HEK293 (cell line): ENCODE measurements at regions not wholly inside any gene's neighbourhood (a gene's known extent, or its start where the extent isn't known, plus 50 kb on each side); places are given as distances from the start of the nearest gene placed in this dataset.

ENCODE experiments used
- CTCF ChIA-PET: fragments of 350-600 bp; formaldehyde crosslinking; extraction: SDS; loops from one replicate; lab custom pipeline; 2021; ENCODE audit warnings: antibody characterized with exemption; lab: Yijun Ruan, JAX
- POLR2A ChIA-PET: fragments of 300-600 bp; formaldehyde crosslinking; extraction: SDS; loops from one replicate; lab custom pipeline; 2020; ENCODE audit warnings: antibody characterized with exemption, inconsistent platforms; lab: Yijun Ruan, JAX
- H3K27ac ChIP-seq: fragments of 200-500 bp; sonication (Bioruptor generic); 2 replicates; pipeline ENCODE4 v1.5.1; 2014; ENCODE audit warnings: low read depth, low read length, control low read depth, inconsistent platforms; ENCODE audit errors: extremely low read depth
- H3K36me3 ChIP-seq, 2 experiments: fragments of 200-500 bp in 1 of 2; sonication (Bioruptor generic) in 1 of 2; 1 replicate in 1 of 2; 2 replicates in 1 of 2; pipeline ENCODE4 v1.5.1; 2014 to 2017; ENCODE audit warnings: inconsistent platforms in 2 of 2, low read length in 2 of 2; ENCODE audit not compliant: control insufficient read depth in 2 of 2, insufficient read depth in 1 of 2
- H3K4me1 ChIP-seq: fragments of 200-500 bp; sonication (Bioruptor generic); 2 replicates; pipeline ENCODE4 v1.5.1; 2014; ENCODE audit warnings: mild to moderate bottlenecking, low read length, inconsistent platforms; ENCODE audit not compliant: control insufficient read depth, insufficient read depth
- H3K4me3 ChIP-seq: 2 replicates; pipeline ENCODE4 v1.5.1; 2011; ENCODE audit warnings: low read depth, mild to moderate bottlenecking, control low read depth, low read length, moderate library complexity
- H3K9me3 ChIP-seq: fragments of 200-500 bp; sonication (Bioruptor generic); 2 replicates; pipeline ENCODE4 v1.5.1; 2014; ENCODE audit warnings: low read depth, low read length, inconsistent platforms; ENCODE audit not compliant: control insufficient read depth, insufficient read depth
- EGR2 ChIP-seq: fragments of 450-650 bp; formaldehyde crosslinking; IDR thresholded peaks from 2 replicates; pipeline ENCODE4 v1.5.1; 2016; ENCODE audit warnings: low read depth, missing biosample characterization, missing genetic modification characterization
- FEZF1 ChIP-seq: fragments of 450-650 bp; formaldehyde crosslinking; IDR thresholded peaks from 2 replicates; pipeline ENCODE4 v1.5.1; 2016; ENCODE audit warnings: missing biosample characterization, missing genetic modification characterization
- GLI4 ChIP-seq: fragments of 450-650 bp; formaldehyde crosslinking; IDR thresholded peaks from 2 replicates; pipeline ENCODE4 v1.5.1; 2016; ENCODE audit warnings: missing biosample characterization, missing genetic modification characterization
- MEIS1 ChIP-seq: sonication (generic); formaldehyde crosslinking; IDR thresholded peaks from 2 replicates; pipeline ENCODE4 v1.8.1; 2022; ENCODE audit warnings: missing genetic modification reagents, mild to moderate bottlenecking, borderline replicate concordance
- MZF1 ChIP-seq: fragments of 450-650 bp; formaldehyde crosslinking; IDR thresholded peaks from 2 replicates; pipeline ENCODE4 v1.5.1; 2017; ENCODE audit warnings: missing biosample characterization, missing genetic modification characterization, borderline replicate concordance
- OSR2 ChIP-seq: fragments of 450-650 bp; formaldehyde crosslinking; IDR thresholded peaks from 2 replicates; pipeline ENCODE4 v1.5.1; 2016; ENCODE audit warnings: missing biosample characterization, missing genetic modification characterization
- REPIN1 ChIP-seq: fragments of 450-650 bp; formaldehyde crosslinking; IDR thresholded peaks from 2 replicates; pipeline ENCODE4 v1.5.1; 2017; ENCODE audit warnings: missing biosample characterization, missing genetic modification characterization, low read depth
- TRIM28 ChIP-seq: IDR thresholded peaks from 2 replicates; pipeline ENCODE4 v1.6.1; 2011; ENCODE audit warnings: low read length, control low read depth, borderline replicate concordance
- ZBTB21 ChIP-seq: fragments of 450-650 bp; formaldehyde crosslinking; IDR thresholded peaks from 2 replicates; pipeline ENCODE4 v1.5.1; 2017; ENCODE audit warnings: missing biosample characterization, missing genetic modification characterization
- ZNF10 ChIP-seq: fragments of 450-650 bp; formaldehyde crosslinking; IDR thresholded peaks from 2 replicates; pipeline ENCODE4 v1.5.1; 2017; ENCODE audit warnings: missing biosample characterization, missing genetic modification characterization
- ZNF133 ChIP-seq: fragments of 450-650 bp; formaldehyde crosslinking; IDR thresholded peaks from 2 replicates; pipeline ENCODE4 v1.5.1; 2016; ENCODE audit warnings: missing biosample characterization, missing genetic modification characterization
- ZNF140 ChIP-seq: fragments of 450-650 bp; formaldehyde crosslinking; IDR thresholded peaks from 2 replicates; pipeline ENCODE4 v1.5.1; 2016; ENCODE audit warnings: missing biosample characterization, missing genetic modification characterization
- ZNF155 ChIP-seq: fragments of 450-650 bp; formaldehyde crosslinking; IDR thresholded peaks from 2 replicates; pipeline ENCODE4 v1.5.1; 2016; ENCODE audit warnings: missing biosample characterization, missing genetic modification characterization
- ZNF169 ChIP-seq: fragments of 450-650 bp; formaldehyde crosslinking; IDR thresholded peaks from 2 replicates; pipeline ENCODE4 v1.5.1; 2016; ENCODE audit warnings: missing biosample characterization, missing genetic modification characterization
- ZNF23 ChIP-seq: fragments of 450-650 bp; formaldehyde crosslinking; IDR thresholded peaks from 2 replicates; pipeline ENCODE4 v1.5.1; 2016; ENCODE audit warnings: missing biosample characterization, missing genetic modification characterization, borderline replicate concordance
- ZNF24 ChIP-seq: fragments of 450-650 bp; formaldehyde crosslinking; IDR thresholded peaks from 2 replicates; pipeline ENCODE4 v1.5.1; 2016; ENCODE audit warnings: missing biosample characterization, missing genetic modification characterization
- ZNF266 ChIP-seq: fragments of 450-650 bp; formaldehyde crosslinking; IDR thresholded peaks from 2 replicates; pipeline ENCODE4 v1.5.1; 2016; ENCODE audit warnings: missing biosample characterization, missing genetic modification characterization, low read depth
- ZXDB ChIP-seq: fragments of 450-650 bp; formaldehyde crosslinking; IDR thresholded peaks from 2 replicates; pipeline ENCODE4 v1.5.1; 2016; ENCODE audit warnings: missing biosample characterization, missing genetic modification characterization
- TF ChIP-seq, protein P1 (sequence below): fragments of 450-650 bp; formaldehyde crosslinking; IDR thresholded peaks from 2 replicates; pipeline ENCODE4 v1.5.1; 2016; ENCODE audit warnings: missing biosample characterization, missing genetic modification characterization
- TF ChIP-seq, protein P2 (sequence below): fragments of 450-650 bp; formaldehyde crosslinking; IDR thresholded peaks from 2 replicates; pipeline ENCODE4 v1.5.1; 2017; ENCODE audit warnings: missing biosample characterization, missing genetic modification characterization
- TF ChIP-seq, protein P3 (sequence below): fragments of 450-650 bp; formaldehyde crosslinking; IDR thresholded peaks from 2 replicates; pipeline ENCODE4 v1.5.1; 2016; ENCODE audit warnings: missing biosample characterization, missing genetic modification characterization, low read depth
- TF ChIP-seq, protein P4 (sequence below): fragments of 450-650 bp; formaldehyde crosslinking; IDR thresholded peaks from 2 replicates; pipeline ENCODE4 v1.5.1; 2016; ENCODE audit warnings: missing biosample characterization, missing genetic modification characterization

DNA sequence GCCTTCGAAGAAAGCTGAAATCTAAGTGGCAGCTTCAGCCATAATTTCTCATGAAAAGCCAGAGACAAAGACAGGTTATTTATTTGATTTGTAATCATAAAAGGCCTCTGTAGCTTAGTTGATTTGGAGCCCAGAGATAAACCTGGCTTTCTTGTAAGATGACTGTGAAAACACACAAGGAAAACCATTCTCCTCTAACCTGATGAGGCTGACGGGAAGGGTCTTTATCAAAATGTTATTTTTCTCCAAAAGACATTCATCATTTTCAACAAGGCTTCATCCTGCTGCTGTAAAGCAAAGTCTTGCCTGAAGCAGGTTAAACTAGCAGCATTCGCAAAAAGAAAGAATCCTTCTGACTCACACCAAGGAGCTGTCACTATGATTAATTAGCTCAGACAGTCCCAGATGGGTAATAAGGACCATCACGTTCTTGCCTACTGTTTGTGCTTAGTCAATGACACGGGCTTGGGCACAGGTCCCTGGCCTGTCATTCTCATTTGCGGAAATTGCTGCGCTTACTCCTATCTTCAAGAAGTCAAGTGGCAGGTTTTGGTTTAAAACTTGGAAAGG is 286.6 kb downstream of the C12orf75 start:
- no peaks in the 10 kb centered on the region for H3K4me1 ChIP-seq
- TF ChIP-seq ZNF23 (tag by site-specific recombination) (no peak), REPIN1 (tag by site-specific recombination) (no peak), MEIS1 (CRISPR knock-in tag) (peak; percentile 83; the same call in 1 of the 2 replicates)
- TF ChIP-seq, protein P1, sequence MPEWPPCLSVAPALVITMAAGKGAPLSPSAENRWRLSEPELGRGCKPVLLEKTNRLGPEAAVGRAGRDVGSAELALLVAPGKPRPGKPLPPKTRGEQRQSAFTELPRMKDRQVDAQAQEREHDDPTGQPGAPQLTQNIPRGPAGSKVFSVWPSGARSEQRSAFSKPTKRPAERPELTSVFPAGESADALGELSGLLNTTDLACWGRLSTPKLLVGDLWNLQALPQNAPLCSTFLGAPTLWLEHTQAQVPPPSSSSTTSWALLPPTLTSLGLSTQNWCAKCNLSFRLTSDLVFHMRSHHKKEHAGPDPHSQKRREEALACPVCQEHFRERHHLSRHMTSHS (tag by site-specific recombination): no peak
- no peaks in the 10 kb centered on the region for H3K36me3 ChIP-seq
- H3K9me3 ChIP-seq: no peaks in the 10 kb centered on the region
- ChIA-PET POLR2A (no interaction called here), CTCF (interaction anchor here (0.5 to 0.7 kb wide), 3 partner anchors 36 to 197 kb away, joined by 3 read pairs; no protein-coding TSS in a partner anchor)
- H3K4me3 ChIP-seq: no peak overlapping the region
- H3K27ac ChIP-seq: no peak overlapping the region

DNA sequence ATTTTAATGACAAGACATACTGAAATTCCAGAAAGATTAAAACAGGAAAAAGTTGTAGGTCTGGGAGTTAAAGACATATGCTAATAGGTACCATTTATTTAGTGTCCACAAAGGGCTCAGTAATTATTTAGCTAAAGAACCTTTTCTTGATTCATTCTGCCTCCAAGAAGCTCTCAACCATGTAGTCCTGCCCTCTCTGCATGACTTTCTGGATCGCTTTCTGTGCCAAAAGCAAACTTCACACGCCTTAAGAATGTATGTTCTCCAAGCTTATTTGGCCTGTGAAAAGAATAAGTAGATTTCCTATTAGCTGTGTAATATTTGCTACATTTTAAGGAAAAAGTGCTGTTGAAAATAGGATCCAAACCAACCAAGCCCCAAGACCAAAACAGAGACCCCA is 291.7 kb downstream of the C12orf75 start:
- POLR2A ChIA-PET: no interaction called here
- CTCF ChIA-PET: interaction anchor here (0.6 kb wide), 2 partner anchors 79 to 201 kb away, joined by 3 read pairs; no protein-coding TSS in a partner anchor
- no peak overlapping the region for H3K4me3 ChIP-seq
- TF ChIP-seq ZNF266 (tag by site-specific recombination) (no peak), ZNF169 (tag by site-specific recombination) (no peak), ZBTB21 (no peak), GLI4 (tag by site-specific recombination) (no peak)
- H3K9me3 ChIP-seq: no peaks in the 10 kb centered on the region
- H3K4me1 ChIP-seq: peaks cover 8% of the 10 kb centered on the region
- H3K27ac ChIP-seq: no peak overlapping the region
- H3K36me3 ChIP-seq: no peaks in the 10 kb centered on the region

DNA sequence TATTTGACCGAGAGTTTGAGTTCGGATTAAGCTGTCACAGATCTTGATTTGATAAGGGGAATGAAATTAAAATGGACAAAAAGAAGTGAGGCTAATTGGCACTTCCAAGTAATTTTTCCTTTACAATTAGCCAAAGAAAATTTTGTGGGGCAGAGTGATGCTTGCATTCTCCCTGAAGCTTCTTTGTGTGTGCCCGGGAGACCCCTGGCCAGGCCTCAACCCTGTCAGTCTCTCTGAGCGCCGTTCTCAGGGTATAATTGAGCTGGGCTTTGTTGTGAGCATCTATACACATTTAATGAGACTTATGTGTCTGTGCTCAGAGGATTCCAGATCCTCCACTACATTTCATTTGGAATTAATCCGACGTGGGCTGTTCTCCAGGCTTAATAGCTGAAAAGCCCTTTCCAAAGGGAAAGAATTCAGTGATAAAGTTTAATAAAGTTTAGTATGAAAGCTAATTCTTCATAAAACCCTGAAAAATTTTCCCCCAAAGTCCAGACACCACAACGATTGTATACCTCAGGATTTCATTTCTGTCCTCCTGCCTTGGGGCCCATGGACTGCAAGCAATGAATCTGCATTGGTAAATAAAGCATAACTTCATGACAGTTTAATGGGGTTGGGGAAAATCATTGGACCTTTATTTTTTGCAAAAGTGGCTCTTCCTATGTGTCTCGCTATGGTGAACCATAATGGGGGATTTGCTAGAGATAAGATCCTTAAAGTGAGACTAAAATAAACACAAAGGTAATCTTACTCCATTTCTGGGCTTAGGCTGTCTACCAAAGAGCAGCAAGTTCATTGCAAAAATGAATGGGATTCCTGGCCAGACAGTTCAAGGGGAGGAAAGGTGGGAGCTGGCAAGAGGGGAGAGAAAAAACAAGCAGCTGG is 292.6 kb downstream of the C12orf75 start:
- H3K36me3 ChIP-seq: no peaks in the 10 kb centered on the region
- CTCF ChIA-PET: interaction anchor here (0.6 to 0.8 kb wide), 3 partner anchors 78 to 532 kb away, joined by 3 read pairs; no protein-coding TSS in a partner anchor
- no peak overlapping the region for H3K27ac ChIP-seq
- no peaks in the 10 kb centered on the region for H3K9me3 ChIP-seq
- H3K4me1 ChIP-seq: peaks cover 8% of the 10 kb centered on the region
- H3K4me3 ChIP-seq: no peak overlapping the region
- POLR2A ChIA-PET: no interaction called here
- peak; percentile 93; the same call in 1 of the 2 replicates for TF ChIP-seq MZF1 (tag by site-specific recombination)
- TF ChIP-seq ZNF155: no peak
- 0 out of 2 replicates have a peak, but pooled peaks have one; percentile 49 for TF ChIP-seq FEZF1 (tag by site-specific recombination)
- TF ChIP-seq, protein P2, sequence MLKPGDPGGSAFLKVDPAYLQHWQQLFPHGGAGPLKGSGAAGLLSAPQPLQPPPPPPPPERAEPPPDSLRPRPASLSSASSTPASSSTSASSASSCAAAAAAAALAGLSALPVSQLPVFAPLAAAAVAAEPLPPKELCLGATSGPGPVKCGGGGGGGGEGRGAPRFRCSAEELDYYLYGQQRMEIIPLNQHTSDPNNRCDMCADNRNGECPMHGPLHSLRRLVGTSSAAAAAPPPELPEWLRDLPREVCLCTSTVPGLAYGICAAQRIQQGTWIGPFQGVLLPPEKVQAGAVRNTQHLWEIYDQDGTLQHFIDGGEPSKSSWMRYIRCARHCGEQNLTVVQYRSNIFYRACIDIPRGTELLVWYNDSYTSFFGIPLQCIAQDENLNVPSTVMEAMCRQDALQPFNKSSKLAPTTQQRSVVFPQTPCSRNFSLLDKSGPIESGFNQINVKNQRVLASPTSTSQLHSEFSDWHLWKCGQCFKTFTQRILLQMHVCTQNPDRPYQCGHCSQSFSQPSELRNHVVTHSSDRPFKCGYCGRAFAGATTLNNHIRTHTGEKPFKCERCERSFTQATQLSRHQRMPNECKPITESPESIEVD (tag by site-specific recombination): 0 out of 2 replicates have a peak, but pooled peaks have one; percentile 20
- no peak for TF ChIP-seq ZNF133
- TF ChIP-seq EGR2 (tag by site-specific recombination): no peak

DNA sequence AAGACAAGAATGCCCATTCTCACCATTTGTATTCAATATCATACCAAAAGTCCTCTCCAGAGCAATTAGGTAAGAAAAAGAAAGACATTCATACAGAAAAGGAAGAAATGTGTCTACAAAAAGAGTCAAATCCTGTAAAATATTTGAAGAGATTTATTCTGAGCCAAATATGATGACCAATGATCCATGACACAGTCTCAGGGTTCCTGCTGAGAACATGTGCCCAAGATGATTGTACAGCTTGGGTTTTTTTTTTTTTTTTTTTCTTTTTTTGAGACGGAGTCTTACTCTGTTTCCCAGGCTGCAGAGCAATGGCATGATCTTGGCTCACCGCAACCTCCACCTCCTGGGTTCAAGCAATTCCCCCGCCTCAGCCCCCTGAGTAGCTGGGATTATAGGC is 296.2 kb downstream of the C12orf75 start:
- Histone ChIP-seq H3K27ac (no peak overlapping the region), H3K36me3 (no peaks in the 10 kb centered on the region), H3K9me3 (no peaks in the 10 kb centered on the region), H3K4me3 (no peak overlapping the region), H3K4me1 (peaks cover 8% of the 10 kb centered on the region)
- ChIA-PET POLR2A (no interaction called here), CTCF (interaction anchor here (1.6 kb wide), 1 partner anchor 78 kb away, joined by 6 read pairs; no protein-coding TSS in a partner anchor)
- TF ChIP-seq, protein P3, sequence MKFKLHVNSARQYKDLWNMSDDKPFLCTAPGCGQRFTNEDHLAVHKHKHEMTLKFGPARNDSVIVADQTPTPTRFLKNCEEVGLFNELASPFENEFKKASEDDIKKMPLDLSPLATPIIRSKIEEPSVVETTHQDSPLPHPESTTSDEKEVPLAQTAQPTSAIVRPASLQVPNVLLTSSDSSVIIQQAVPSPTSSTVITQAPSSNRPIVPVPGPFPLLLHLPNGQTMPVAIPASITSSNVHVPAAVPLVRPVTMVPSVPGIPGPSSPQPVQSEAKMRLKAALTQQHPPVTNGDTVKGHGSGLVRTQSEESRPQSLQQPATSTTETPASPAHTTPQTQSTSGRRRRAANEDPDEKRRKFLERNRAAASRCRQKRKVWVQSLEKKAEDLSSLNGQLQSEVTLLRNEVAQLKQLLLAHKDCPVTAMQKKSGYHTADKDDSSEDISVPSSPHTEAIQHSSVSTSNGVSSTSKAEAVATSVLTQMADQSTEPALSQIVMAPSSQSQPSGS: no peak
- TF ChIP-seq TRIM28: no peak
- TF ChIP-seq ZNF10 (tag by site-specific recombination): no peak
- no peak for TF ChIP-seq ZNF140 (tag by site-specific recombination)
- no peak for TF ChIP-seq ZXDB (tag by site-specific recombination)
- TF ChIP-seq OSR2 (tag by site-specific recombination): no peak
- TF ChIP-seq, protein P4, sequence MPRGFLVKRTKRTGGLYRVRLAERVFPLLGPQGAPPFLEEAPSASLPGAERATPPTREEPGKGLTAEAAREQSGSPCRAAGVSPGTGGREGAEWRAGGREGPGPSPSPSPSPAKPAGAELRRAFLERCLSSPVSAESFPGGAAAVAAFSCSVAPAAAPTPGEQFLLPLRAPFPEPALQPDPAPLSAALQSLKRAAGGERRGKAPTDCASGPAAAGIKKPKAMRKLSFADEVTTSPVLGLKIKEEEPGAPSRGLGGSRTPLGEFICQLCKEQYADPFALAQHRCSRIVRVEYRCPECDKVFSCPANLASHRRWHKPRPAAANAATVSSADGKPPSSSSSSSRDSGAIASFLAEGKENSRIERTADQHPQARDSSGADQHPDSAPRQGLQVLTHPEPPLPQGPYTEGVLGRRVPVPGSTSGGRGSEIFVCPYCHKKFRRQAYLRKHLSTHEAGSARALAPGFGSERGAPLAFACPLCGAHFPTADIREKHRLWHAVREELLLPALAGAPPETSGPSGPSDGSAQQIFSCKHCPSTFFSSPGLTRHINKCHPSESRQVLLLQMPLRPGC (tag by site-specific recombination): no peak
- no peak for TF ChIP-seq ZNF24
